GM19351 (cell line): ENCODE measurements at regions not wholly inside any gene's neighbourhood (a gene's known extent, or its start where the extent isn't known, plus 50 kb on each side); places are given as distances from the start of the nearest gene placed in this dataset.
A peak's percentile ranks its signal among the peaks of the same experiment; 100 is the strongest.

ENCODE experiments used
- ATAC-seq: cut with Tn5 transposase; IDR thresholded peaks from one replicate; pipeline ENCODE4 v1.9.1; 2021; ENCODE audit warnings: mild to moderate bottlenecking, moderate library complexity; ENCODE audit not compliant: unreplicated experiment

DNA sequence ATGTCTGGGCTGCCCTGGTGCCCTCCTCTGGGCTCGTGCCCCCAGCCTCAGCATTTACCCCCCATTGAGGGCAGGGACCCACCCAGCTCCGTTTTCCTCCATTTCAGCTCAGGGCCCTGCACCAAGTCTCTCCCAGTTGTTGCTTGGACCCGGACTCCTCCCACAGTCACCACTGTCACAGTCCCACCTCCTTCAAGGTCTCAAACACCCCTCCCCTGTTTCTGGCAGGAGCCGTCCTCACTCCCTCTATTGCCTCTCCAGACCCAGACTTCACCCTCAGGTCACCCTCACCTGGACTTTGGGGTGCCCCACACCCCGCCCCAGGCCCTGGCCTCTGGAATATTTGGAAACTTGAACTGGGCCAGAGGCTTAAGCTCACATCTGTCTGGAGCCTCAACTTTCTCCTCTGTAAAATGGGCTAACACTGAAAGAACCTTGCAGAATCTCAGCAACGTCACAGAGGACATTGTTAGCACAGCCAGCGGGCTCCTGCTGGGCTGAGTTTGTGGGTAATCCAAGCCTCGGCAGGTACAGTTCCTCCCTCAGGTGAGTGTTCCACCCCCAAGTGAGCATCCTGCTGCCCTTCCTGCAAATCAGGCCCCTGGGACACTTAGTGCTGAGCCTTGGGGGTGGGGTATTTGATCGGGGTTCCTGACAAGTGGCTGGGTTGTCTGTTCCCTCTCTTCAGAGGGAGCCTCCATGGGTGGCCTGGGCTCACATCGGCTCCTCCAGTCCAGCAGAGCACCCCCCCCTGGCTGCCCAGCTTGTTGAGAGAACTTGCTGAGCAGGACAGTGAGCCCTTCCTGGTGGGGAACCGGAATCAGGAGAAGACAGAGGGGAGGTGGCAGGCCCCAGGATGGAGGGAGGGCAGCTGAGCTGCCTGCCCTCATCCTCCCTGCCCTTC, 130.1 kb downstream of the C9orf50 start:
- ATAC-seq = no peak

DNA sequence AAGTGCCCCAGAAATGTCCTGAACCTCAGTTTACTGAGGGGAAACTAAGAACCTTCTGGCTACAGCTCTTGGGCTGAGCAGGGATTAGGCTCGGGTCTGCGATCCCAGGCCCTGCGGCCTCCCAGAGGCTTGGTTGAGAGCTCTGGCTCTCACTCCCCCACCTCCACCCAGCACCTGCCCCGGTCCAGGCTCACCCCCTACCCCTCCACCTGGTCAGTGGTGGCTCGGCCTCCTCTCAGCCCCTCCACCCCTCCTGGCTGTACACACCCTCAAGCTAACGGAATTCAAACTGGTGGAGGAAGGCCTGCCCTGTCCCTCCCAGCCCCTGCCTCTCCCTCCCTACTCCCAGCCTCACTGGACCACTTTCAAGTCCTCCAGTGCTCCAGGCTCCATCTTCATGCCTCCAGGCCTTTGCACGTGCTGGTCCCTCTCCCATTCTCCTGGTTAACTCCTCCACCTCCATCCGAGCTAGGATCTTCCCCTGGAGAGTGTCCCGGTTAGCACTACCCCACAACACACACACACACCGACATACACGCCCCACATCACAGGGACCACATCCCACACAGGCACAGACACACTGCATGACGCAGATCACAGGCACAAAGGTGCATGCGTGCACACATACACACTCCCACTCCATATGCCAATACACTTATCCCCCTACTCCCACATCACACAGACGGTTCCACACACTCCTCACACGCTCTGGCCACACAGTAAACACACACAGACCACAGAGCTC, 130.9 kb downstream of the C9orf50 start:
- no peak for ATAC-seq

DNA sequence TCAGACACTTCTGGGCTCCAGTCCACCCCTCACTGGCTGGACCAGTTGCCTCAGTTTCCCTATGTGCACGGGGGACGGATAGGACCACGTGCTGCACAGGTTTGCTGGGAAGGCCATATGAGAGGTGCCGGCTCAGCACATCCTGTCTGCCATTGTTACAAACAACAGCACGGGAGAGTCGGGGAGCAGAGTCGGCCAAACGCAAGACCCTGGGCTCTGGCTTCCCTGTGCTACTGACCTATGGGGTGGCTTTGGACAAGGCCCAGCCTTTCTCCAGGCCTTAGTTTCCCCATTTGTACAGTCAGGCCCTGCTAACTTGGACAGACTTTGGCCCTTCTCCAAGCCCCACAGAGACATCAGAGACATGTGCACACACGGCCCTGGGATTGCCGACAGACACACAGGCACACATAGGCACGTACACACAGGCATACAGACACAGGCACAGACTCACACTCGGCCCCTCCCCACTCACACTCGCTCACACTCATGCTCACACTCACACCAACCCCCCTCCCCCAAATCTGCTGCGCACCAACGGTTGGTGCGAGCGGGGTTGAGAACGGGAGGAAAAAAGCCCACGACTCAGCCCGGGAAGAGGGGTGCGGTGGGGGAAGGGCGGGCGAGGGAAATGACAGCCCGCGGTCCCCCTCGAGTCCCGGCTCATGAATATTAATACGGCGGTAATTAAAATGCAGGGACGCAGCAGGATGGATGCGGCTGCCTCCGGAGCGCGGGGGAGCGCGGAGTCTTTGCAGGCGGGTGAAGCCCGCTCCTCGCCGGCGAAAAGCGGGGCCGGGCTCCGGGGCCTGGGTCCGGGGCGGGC, 133.0 kb downstream of the C9orf50 start:
- ATAC-seq = peak; percentile 23

DNA sequence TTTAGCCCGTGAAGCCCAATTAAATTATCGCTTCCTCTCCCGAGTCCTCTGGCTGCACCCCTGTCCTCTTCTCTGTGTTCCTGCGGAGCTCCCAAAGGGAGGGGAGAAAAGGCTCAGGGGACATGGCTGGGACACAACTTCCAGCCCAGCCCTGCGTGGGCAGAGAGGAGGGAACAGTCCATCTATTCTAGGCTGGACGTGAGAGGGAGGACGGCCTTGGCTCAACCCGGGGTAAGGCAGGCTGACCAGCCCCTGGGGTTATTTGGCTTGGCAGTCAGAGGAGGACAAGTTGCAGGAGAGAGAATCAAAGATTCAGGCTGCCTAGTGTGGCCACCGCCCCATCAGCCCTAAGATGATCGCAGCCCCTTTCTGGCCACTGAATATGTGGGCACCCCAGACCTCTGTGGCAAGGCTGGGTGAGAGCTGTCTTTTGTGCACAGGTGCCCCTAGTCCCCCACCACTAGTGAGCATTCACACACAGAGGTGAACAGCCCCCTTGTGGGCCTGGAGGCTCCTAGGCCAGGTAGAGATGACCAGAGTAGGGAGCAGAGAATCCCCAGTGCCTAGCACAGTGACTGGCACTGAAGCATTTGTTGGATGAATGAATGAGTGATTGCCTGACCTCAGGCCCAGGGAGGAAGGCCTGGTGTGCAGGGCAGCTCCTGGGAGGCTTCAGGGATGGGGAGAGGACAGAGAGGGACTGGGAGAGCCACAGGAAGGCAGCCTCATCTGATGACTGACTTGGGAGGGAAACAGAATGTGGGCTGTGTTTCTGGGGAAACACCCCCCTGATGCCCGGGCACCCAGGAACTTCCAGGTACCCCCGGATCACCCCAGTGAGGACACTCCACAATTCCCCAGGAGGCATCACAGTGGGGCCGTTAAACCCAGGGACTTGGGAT, 133.9 kb downstream of the C9orf50 start:
- ATAC-seq = no peak

DNA sequence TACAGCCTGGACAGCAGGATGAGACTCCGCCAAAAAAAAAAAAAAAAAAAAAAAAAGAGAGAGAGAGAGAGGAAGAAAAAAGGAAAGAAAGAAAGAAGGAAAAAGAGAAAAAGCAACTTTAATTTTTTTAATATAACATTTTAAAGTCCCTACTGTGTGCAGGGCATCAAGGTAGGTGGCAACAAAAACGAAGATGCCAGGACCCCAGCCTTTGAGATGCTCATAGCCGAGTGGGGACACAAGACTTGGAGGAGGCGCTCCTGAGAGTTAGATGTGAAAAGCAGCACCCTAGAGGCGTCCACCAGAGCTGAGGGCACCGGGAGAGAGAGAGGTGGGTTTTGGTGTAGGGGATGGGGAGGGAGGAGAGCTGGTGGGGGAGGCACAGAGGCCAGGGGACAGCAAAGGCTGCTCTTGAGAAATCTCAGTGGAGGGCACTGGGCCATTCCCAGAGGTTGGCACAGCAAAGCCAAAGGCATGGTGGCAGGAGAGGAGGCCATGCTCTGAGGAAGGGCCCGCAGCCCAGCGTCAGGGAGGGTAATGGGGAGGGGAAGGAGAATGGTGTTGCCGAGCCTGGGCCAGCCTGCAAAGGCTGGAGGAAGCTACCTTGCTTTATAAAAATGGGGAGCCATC, 135.6 kb downstream of the C9orf50 start:
- ATAC-seq = no peak

DNA sequence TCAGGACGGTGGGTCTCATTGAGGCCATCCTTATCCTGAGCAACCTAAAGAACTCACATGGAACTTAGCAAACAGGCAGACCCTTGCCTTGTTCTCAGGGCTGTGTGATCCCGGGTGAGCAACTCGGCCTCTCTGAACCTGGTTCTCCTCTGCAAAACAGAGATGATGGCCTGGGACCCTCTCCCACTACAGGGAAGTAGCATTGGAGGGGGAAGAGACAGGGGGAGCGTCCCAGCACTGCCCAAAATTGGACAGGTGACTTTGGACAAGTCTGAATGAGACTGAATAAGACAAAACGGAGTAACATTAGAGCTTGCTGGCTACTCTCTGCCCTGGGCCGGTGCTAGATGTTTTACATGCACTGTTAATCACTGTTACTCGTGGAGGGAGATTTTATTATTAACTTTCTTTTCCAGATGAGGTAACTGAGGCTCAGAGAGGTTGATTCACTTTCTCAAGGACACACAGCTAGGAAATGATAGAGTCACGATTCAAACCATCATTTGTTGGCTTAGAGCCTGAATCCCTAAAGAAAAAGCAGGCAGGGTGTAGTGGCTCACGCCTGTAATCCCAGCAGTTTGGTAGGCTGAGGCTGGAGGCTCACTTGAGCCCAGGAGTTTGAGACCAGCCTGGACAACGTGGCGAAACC, 136.4 kb downstream of the C9orf50 start:
- no peak for ATAC-seq

DNA sequence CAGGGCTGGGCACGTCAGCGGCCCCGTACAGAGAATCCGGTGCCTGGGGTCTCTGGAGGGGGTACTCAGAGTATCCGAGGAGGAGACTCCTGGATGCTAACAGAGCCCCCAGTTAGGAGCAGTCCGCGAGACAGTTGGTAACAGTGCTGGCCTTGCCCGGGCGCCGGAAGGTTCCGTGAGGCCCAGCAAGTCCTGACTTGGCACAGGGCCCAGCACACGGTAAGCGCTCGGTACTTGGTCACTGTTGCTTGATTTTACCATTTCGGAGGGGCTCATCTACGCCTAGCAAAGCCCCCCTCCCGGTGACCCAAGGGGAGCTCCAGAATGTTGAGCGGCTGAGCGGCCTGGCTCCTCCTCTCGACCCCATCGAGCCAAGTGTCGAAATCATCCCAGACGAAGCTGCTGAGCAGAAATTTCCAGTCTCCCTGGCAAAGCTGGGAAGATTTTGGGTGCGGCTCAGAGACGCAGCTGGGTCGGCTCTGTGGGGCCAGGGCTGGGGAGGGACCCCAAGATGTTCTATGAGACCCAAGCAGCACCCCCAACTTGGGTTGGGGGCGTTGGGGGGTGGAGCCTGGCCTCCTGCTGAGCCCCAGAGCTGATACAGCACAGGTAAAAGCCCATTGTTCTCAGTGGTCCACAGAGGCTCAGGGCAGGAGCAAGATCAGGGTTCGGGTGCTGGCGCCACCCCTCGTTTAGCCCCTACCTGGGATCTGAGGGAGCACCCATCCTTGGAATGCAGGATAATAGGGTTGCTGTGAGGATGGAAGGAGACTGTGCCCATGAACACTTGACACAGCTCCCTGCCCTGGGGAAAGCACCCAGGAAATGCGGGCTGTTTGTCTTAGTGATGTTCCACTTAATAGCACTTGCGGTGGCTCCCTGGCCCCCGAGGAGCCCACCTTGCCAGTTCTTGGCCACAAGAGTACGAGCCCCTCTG, 137.2 kb downstream of the C9orf50 start:
- ATAC-seq = no peak

DNA sequence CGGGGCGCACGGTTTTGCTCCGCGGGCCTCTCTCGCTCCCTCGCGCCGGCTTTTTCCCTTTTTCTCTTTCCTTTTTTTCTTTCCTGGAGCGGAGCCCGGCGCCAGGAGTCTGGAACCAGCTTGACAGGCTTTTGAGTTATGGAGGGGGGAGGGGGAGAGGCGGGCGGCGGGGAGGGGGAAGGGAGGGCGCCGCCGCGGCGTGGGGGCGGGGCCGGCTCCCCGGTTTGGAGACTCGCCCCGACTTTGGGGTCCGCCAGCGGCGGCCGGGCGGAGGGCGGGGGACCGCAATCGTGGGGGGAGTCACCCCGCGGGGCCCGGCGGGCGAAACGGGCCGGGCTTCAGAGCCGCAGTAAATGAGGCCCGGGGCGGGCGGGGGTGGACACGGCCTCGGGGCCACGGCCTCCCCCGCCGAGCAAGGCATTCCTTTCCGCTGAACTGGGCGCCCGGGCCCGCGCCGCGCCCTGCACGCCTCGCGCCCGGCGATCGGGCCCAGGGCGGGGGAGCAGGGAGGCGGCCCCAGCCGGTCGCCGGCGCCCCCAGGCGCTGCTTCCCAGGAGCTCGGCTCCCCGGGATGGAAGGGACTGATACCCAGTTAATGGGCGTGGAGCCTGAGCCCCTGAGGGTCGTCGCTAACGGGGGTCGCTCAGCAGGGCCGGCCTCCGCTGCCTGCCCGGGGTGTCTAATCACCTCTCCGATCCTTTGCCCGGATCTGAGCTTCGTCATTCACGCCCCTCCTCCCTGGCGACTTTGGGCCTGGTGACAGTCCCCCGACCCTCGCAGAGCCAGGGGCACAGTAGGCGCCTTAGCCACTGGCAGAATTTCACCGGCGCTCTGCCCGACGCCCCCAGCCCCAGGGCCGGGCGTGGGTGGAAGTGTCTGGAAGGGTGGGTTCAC, 138.1 kb downstream of the C9orf50 start:
- ATAC-seq = no peak

DNA sequence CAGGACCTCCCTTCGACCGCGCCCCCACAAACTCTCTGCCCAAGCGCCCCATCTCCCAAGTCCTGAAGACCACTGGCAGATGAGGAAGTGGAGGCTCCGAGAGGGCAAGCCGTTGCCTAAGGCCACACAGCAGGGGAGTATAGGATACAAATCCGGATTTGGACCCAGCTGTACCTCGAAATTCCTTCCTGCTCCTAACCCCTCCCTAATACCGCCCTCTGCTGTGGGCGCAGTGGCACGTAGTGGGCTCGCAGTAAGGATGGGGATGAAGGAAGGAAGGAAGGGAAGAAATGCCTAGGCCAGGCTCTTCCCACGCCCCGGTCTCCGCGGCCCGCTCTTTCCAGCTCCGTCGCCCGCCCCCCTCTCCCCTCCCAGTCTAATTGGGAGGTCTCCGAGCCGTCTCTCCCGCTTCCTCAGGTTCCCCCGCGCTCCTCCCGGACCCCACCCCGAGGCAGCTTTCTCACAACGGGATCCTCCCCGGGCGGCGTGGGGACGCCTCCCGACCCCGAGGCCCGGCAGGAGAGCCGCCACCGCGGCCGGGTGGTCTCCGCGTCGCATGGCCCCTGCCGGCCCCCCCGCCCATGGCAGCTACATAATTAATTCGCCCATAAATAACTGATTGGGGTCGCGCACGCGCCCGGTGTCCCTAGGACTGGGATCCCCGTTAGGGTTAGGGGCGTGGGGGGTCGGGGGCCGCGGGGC, 138.9 kb downstream of the C9orf50 start:
- ATAC-seq = no peak

DNA sequence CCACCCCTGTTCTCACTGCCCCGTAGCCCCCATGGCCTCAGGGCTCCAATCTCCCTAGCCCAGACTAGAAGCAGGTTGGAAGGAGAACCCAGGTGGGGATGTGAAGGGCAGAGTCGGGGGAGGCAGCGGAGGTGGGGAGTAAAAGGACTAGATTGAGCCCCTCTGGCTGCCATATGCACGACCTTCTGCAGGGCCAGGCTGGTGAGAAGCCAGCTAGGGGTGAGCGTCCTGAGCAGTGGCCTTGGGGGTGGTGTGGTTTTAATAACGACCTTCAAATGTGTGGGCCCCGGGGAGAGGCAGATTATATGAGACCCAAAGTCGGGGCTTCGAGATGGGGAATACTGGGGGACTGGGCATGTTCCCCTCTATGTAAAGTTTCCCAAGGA, 139.5 kb downstream of the C9orf50 start:
- ATAC-seq = no peak

DNA sequence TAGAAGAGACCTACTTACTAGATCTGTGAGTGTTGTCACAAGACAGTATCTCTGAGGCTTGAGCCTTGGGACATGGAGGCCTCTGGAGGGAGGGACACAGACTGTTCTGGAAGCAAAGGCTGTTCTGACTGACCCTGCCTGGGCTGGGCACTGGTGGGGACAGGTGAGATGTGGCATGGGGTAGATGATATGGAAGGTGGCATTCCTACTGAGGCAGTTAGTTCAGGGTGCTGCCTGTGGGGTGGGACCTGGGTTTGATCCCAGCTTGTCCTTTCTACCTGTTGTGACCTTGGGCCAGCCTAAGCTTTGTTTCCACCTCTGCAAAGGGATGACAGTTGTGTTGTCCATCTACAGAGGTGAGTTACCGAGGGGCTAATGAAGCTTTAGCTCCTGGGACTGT, 140.2 kb downstream of the C9orf50 start:
- no peak for ATAC-seq

DNA sequence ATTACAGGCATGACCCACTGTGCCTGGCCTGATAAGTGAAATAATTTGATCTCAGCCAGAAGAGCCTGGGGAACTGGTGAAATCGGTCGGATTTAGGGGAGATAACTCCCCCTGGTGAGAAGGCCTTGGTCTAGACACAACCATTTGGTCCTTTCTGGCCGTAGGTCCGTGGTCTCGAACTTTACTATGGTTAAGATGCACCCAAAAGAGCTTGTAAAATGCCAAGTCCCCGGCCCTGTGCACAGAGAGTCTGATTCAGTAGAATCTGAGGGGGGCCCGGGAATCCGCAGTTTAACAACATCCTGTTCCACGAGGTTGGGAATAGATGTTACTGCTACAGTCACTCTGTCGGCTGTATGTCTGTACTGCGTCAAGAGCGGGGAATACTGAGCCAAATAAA, 140.7 kb downstream of the C9orf50 start:
- no peak for ATAC-seq

DNA sequence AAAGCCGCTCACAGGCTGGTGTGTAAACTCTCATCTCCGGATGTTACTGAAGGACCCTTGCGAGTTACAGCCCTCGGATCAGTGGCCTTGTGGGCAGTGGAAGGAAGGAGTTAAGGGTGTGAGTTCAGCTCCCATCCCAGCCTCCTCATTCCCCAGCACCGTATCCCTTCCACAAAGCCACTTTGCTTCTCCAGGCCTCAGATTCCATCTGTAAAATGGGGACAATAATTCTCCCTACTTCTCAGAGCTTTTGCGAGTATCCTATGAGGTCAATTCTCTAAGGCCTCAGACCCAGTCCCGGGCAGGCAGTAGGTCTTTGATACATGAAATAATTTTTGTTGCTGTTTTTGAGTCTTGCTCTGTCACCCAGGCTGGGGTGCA, 141.3 kb downstream of the C9orf50 start:
- no peak for ATAC-seq

DNA sequence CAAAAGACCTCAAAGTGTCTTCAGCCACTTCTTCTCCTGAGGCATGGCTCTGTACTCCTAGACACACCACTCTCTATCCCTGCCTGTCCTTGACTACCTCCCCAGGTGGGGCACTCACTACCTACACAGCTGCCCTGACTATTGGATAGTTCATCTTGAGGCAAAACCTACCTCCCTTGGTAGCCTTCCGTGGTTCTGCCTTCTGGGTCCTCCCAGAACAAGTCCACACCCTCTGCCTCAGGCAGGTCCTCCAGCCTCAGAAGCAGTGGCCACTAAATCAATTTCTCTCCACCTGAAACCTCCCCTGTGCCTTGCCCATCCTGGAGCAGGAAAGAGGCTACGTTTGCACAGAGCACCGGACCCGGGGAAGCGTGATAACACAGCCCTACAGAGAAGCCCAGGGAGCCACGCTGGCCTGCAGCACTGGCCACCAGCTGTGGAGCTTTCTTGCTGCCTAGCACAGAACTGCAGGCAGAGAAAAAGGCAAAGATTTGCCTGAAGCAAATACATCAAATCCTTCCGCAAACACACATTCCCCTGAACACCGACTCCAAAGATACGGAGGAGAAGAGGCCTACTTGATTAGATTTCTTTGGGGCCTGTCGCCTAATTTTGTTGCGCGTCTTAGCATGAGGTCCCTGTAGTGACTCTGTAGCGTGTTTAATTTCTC, 141.8 kb downstream of the C9orf50 start:
- no peak for ATAC-seq

DNA sequence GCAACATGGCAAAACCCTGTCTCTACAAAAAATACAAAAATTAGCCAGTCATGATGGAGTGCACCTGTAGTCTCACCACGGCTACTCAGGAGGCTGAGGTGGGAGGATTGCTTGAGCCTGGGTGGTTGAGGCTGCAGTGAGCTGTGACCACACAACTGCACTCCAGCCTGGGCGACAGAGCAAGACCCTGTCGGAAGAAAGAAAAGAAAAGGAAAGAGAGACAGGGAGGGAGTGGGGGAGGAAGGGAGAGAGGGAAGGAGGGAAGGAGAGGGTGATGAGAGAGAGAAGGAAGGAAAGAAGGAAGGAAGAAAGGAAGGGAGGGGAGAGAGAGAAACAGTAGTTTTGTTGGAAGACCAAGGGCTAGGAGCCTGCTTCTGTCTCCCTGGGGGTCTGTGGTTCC, 142.4 kb downstream of the C9orf50 start:
- no peak for ATAC-seq
